ENCODE measurements at regions not wholly inside any gene's neighbourhood (a gene's known extent, or its start where the extent isn't known, plus 50 kb on each side); places are given as distances from the start of the nearest gene placed in this dataset.

DNA sequence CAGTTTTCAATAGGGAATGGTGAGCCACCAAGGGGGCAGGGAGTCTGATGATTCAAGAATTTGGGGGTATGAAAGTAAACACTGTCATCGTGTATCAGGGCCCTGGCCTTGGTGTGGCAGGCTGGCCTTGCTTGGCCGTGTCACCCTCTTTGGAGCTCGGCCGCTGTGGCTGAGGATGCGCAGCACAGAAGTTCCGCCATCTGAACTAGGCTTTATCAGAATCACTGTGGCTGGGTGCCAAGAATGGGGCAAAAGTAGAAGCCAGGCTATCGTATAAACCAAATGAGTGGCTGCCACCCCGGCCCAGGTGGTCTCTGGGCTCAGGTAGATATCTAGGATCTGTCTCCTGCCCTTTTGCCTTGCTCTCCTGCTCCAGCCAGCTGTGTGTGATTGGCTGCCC lies 137.4 kb downstream of the PAPOLA start:
- no peaks in the 10 kb centered on the region for H3K9me3 ChIP-seq (ENCODE audit: control insufficient read depth in 4 of 4, low read length in 3 of 4)
- peak; percentile 13 for DNase-seq (ENCODE audit: low spot score)
- TF ChIP-seq, protein P1, sequence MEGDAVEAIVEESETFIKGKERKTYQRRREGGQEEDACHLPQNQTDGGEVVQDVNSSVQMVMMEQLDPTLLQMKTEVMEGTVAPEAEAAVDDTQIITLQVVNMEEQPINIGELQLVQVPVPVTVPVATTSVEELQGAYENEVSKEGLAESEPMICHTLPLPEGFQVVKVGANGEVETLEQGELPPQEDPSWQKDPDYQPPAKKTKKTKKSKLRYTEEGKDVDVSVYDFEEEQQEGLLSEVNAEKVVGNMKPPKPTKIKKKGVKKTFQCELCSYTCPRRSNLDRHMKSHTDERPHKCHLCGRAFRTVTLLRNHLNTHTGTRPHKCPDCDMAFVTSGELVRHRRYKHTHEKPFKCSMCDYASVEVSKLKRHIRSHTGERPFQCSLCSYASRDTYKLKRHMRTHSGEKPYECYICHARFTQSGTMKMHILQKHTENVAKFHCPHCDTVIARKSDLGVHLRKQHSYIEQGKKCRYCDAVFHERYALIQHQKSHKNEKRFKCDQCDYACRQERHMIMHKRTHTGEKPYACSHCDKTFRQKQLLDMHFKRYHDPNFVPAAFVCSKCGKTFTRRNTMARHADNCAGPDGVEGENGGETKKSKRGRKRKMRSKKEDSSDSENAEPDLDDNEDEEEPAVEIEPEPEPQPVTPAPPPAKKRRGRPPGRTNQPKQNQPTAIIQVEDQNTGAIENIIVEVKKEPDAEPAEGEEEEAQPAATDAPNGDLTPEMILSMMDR (IDR thresholded peaks at IDR 0.05; ENCODE audit: low read depth, low read length, missing input control), result no peak
- no peak for TF ChIP-seq SP1 (IDR thresholded peaks at IDR 0.05)
- TF ChIP-seq EGR1 (IDR thresholded peaks at IDR 0.05; ENCODE audit: low read depth in 2 of 2), result no peak
- TF ChIP-seq, protein P2, sequence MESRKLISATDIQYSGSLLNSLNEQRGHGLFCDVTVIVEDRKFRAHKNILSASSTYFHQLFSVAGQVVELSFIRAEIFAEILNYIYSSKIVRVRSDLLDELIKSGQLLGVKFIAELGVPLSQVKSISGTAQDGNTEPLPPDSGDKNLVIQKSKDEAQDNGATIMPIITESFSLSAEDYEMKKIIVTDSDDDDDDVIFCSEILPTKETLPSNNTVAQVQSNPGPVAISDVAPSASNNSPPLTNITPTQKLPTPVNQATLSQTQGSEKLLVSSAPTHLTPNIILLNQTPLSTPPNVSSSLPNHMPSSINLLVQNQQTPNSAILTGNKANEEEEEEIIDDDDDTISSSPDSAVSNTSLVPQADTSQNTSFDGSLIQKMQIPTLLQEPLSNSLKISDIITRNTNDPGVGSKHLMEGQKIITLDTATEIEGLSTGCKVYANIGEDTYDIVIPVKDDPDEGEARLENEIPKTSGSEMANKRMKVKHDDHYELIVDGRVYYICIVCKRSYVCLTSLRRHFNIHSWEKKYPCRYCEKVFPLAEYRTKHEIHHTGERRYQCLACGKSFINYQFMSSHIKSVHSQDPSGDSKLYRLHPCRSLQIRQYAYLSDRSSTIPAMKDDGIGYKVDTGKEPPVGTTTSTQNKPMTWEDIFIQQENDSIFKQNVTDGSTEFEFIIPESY (IDR thresholded peaks at IDR 0.05), result no peak
- TF ChIP-seq RXRA (IDR thresholded peaks at IDR 0.05), result no peak
- TF ChIP-seq HNF4G (IDR thresholded peaks at IDR 0.05), result no peak
- no peak for TF ChIP-seq RAD21 (IDR thresholded peaks at IDR 0.05)
- TF ChIP-seq YY1 (IDR thresholded peaks at IDR 0.05), result no peak
- TF ChIP-seq, protein P3, sequence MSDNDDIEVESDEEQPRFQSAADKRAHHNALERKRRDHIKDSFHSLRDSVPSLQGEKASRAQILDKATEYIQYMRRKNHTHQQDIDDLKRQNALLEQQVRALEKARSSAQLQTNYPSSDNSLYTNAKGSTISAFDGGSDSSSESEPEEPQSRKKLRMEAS (IDR thresholded peaks at IDR 0.05), result no peak
- no peak for TF ChIP-seq FOXA2 (IDR thresholded peaks at IDR 0.05)
- TF ChIP-seq, protein P4, sequence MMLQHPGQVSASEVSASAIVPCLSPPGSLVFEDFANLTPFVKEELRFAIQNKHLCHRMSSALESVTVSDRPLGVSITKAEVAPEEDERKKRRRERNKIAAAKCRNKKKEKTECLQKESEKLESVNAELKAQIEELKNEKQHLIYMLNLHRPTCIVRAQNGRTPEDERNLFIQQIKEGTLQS (IDR thresholded peaks at IDR 0.05), result no peak
- TF ChIP-seq HNF4A (conservative IDR thresholded peaks at IDR 0.05), result no peak
- no peak for TF ChIP-seq JUND (IDR thresholded peaks at IDR 0.05)
- no peak overlapping the region for H3K27ac ChIP-seq (ENCODE audit: low read depth in 1 of 2, low read length in 2 of 2)
- H3K9ac ChIP-seq (ENCODE audit: low read depth in 1 of 2, low read length in 2 of 2), result no peak overlapping the region
- no peaks in the 10 kb centered on the region for H3K36me3 ChIP-seq (ENCODE audit: control insufficient read depth in 4 of 4, insufficient read depth in 3 of 4, low read depth in 1 of 4, low read length in 3 of 4)
- no peak overlapping the region for H3K4me3 ChIP-seq (ENCODE audit: low read depth in 1 of 3, low read length in 3 of 3)
- 91% methylated on average over 8 of the region's 8 CpGs for WGBS
- H3K27me3 ChIP-seq (ENCODE audit: control insufficient read depth in 4 of 4, insufficient read depth in 4 of 4, low read length in 3 of 4), result peaks cover 0 to 2% (median 0%) of the 10 kb centered on the region in 4 donors
- no peaks in the 10 kb centered on the region for H3K4me1 ChIP-seq (ENCODE audit: control insufficient read depth in 4 of 4, insufficient read depth in 4 of 4, low read length in 3 of 4)

DNA sequence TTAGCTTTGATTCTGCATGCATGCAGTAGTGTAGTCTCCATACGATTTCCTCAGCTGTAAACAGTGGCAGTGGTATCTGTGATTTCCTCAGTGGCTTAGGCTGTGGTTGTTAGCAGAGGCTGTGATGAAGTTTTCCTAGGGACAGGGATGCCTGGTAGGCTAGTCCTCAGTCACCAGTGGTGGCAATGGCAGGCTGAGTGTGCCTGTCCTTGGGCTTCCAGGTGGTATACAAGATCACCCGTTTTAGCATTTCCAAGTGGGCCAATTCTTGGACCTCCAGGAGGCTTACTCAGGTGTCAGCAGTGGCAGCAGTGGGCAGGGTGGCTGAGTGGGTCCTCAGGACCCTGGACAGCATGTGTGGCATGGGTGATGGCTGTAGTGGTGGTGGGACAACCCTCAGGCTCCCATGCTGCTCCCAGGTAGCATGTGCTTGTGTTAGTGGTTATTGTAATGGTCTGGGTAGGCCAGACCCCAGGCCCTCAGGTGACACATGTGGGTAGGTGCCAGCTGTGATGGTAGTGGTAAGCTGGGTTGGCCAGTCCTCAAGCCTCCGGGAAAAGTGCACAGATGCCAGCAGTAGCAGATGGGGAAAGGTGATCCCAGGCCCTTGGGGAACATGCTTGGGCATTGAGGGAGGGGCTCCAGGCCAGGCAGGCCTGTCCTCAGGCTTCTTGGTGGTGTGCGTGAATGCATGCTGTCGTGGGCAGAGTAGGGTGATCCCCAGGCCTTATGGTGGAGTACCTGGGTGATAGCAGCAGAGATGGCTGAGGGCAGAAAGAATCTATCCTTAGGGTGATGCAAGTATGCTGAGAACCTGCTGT lies 146.5 kb downstream of the PAPOLA start:
- H3K4me1 ChIP-seq (ENCODE audit: control insufficient read depth in 4 of 4, insufficient read depth in 4 of 4, low read length in 3 of 4), result no peaks in the 10 kb centered on the region
- DNase-seq (ENCODE audit: low spot score), result peak; percentile 12
- TF ChIP-seq, protein P4 (IDR thresholded peaks at IDR 0.05), result no peak
- TF ChIP-seq, protein P2 (IDR thresholded peaks at IDR 0.05), result no peak
- TF ChIP-seq RAD21 (IDR thresholded peaks at IDR 0.05) (no peak), FOXA1 (IDR thresholded peaks at IDR 0.05) (no peak), SP1 (IDR thresholded peaks at IDR 0.05) (no peak)
- peaks cover 0 to 3% (median 0%) of the 10 kb centered on the region in 4 donors for H3K27me3 ChIP-seq (ENCODE audit: control insufficient read depth in 4 of 4, insufficient read depth in 4 of 4, low read length in 3 of 4)
- H3K9me3 ChIP-seq (ENCODE audit: control insufficient read depth in 4 of 4, low read length in 3 of 4), result peaks cover 1 to 5% (median 5%) of the 10 kb centered on the region in 4 donors
- H3K36me3 ChIP-seq (ENCODE audit: control insufficient read depth in 4 of 4, insufficient read depth in 3 of 4, low read depth in 1 of 4, low read length in 3 of 4), result no peaks in the 10 kb centered on the region
- H3K9ac ChIP-seq (ENCODE audit: low read depth in 1 of 2, low read length in 2 of 2), result no peak overlapping the region
- H3K4me3 ChIP-seq (ENCODE audit: low read depth in 1 of 3, low read length in 3 of 3), result no peak overlapping the region
- no peak overlapping the region for H3K27ac ChIP-seq (ENCODE audit: low read depth in 1 of 2, low read length in 2 of 2)
- 62% methylated on average over 5 of the region's 5 CpGs for WGBS
